Right atrium auricular region (tissue), 2 donors: ENCODE measurements at regions not wholly inside any gene's neighbourhood (a gene's known extent, or its start where the extent isn't known, plus 50 kb on each side); places are given as distances from the start of the nearest gene placed in this dataset.

ENCODE experiments used
- DNase-seq: peaks from one replicate; pipeline ENCODE4 v3.0.0-alpha.2; 2019; ENCODE audit warnings: low spot score
- H3K27ac ChIP-seq, 2 donors: fragments of 200-600 bp; sonication (generic); 1 replicate in 1 of 2; 2 replicates in 1 of 2; pipeline ENCODE4 v1.5.1; 2016 to 2019
- H3K27me3 ChIP-seq, 2 donors: fragments of 200-600 bp; sonication (generic); one replicate each; pipeline versions ENCODE4 v1.5.1 to v1.6.0; 2017 to 2019
- H3K36me3 ChIP-seq: fragments of 200-600 bp; sonication (generic); one replicate; pipeline ENCODE4 v1.5.1; 2016
- H3K4me1 ChIP-seq, 2 donors: fragments of 200-600 bp; sonication (generic); one replicate each; pipeline versions ENCODE4 v1.5.1 to v1.6.0; 2017 to 2019
- H3K4me3 ChIP-seq, 2 donors: fragments of 200-600 bp; sonication (generic); 1 replicate in 1 of 2; 2 replicates in 1 of 2; pipeline ENCODE4 v1.5.1; 2017 to 2019; ENCODE audit warnings: mild to moderate bottlenecking in 1 of 2, moderate library complexity in 1 of 2
- H3K9me3 ChIP-seq, 2 donors: fragments of 200-600 bp; sonication (generic); one replicate each; pipeline ENCODE4 v1.5.1; 2019
- CTCF ChIP-seq, 2 donors: fragments of 200-600 bp; sonication (generic); IDR thresholded peaks; one replicate each; pipeline ENCODE4 v1.5.1; 2019; ENCODE audit warnings: antibody characterized with exemption in 2 of 2

GRCh38 chr13:79075703-79076102, 330.4 kb downstream of the RBM26 start:
- Histone ChIP-seq H3K9me3 (no peaks in the 10 kb centered on the region), H3K27me3 (no peaks in the 10 kb centered on the region), H3K36me3 (no peaks in the 10 kb centered on the region), H3K4me3 (no peak overlapping the region), H3K27ac (no peak overlapping the region), H3K4me1 (no peaks in the 10 kb centered on the region)
- TF ChIP-seq CTCF (IDR thresholded peaks at IDR 0.05), result no peak
- no peak for DNase-seq

- Histone ChIP-seq H3K4me3 (no peak overlapping the region), H3K9me3 (no peaks in the 10 kb centered on the region), H3K36me3 (no peaks in the 10 kb centered on the region), H3K4me1 (no peaks in the 10 kb centered on the region), H3K27me3 (no peaks in the 10 kb centered on the region), H3K27ac (no peak overlapping the region)
- DNase-seq, result no peak
- TF ChIP-seq CTCF (IDR thresholded peaks at IDR 0.05), result no peak
These were observed 335.6 kb downstream of the RBM26 start for GRCh38 chr13:79070343-79070974.

GRCh38 chr13:79062291-79062690, 343.8 kb downstream of the RBM26 start:
- no peak for TF ChIP-seq CTCF (IDR thresholded peaks at IDR 0.05)
- Histone ChIP-seq H3K9me3 (no peaks in the 10 kb centered on the region), H3K4me1 (no peaks in the 10 kb centered on the region), H3K27ac (no peak overlapping the region), H3K36me3 (no peaks in the 10 kb centered on the region), H3K27me3 (no peaks in the 10 kb centered on the region), H3K4me3 (no peak overlapping the region)
- DNase-seq, result no peak

- no peaks in the 10 kb centered on the region for H3K4me1 ChIP-seq
- H3K27me3 ChIP-seq, result no peaks in the 10 kb centered on the region
- no peaks in the 10 kb centered on the region for H3K9me3 ChIP-seq
- no peak overlapping the region for H3K27ac ChIP-seq
- TF ChIP-seq CTCF (IDR thresholded peaks at IDR 0.05), result peak in 1 of 2 donors; percentile 11
- H3K4me3 ChIP-seq, result no peak overlapping the region
- no peaks in the 10 kb centered on the region for H3K36me3 ChIP-seq
- DNase-seq, result no peak
These were observed 345.8 kb downstream of the RBM26 start for GRCh38 chr13:79060216-79060615.

- no peaks in the 10 kb centered on the region for H3K4me1 ChIP-seq
- H3K27me3 ChIP-seq, result no peaks in the 10 kb centered on the region
- H3K9me3 ChIP-seq, result no peaks in the 10 kb centered on the region
- no peaks in the 10 kb centered on the region for H3K36me3 ChIP-seq
- H3K27ac ChIP-seq, result no peak overlapping the region
- no peak overlapping the region for H3K4me3 ChIP-seq
- no peak for DNase-seq
- TF ChIP-seq CTCF (IDR thresholded peaks at IDR 0.05), result no peak
These were observed 349.3 kb downstream of the RBM26 start for GRCh38 chr13:79056706-79057105.

- H3K36me3 ChIP-seq, result no peaks in the 10 kb centered on the region
- DNase-seq, result no peak
- H3K9me3 ChIP-seq, result peaks cover 0 to 11% of the 10 kb centered on the region in 2 donors
- H3K4me1 ChIP-seq, result no peaks in the 10 kb centered on the region
- H3K27ac ChIP-seq, result no peak overlapping the region
- no peak overlapping the region for H3K4me3 ChIP-seq
- H3K27me3 ChIP-seq, result no peaks in the 10 kb centered on the region
- TF ChIP-seq CTCF (IDR thresholded peaks at IDR 0.05), result no peak
These were observed 354.6 kb downstream of the RBM26 start for GRCh38 chr13:79051472-79051871.
